ENCODE measurements at regions not wholly inside any gene's neighbourhood (a gene's known extent, or its start where the extent isn't known, plus 50 kb on each side); places are given as distances from the start of the nearest gene placed in this dataset.
"Not testable (repeated sequence)": the region's sequence is repeated elsewhere in the genome, so short reads cannot be mapped to it uniquely, and the experiment has no call there.

DNA sequence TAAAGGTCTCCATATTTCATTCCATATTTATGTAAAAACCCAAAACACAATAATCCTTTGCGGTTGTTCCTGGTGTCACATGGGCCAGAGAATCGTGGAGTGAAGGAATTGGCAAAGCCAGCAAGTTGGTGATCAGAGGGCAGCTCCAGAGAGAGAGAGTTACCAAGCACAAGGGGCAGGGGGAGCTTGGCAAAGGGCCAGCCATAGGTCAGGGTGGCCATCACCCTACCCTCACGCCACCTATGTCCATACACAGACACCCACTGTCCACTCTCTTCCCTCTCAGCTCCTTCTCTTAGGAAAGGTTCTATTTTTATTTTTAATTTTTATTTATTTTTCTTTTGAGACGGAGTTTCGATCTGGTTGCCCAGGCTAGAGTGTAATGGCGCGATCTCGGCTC is 163.2 kb upstream of the JARID2 start:
- no peak for DNase-seq

DNA sequence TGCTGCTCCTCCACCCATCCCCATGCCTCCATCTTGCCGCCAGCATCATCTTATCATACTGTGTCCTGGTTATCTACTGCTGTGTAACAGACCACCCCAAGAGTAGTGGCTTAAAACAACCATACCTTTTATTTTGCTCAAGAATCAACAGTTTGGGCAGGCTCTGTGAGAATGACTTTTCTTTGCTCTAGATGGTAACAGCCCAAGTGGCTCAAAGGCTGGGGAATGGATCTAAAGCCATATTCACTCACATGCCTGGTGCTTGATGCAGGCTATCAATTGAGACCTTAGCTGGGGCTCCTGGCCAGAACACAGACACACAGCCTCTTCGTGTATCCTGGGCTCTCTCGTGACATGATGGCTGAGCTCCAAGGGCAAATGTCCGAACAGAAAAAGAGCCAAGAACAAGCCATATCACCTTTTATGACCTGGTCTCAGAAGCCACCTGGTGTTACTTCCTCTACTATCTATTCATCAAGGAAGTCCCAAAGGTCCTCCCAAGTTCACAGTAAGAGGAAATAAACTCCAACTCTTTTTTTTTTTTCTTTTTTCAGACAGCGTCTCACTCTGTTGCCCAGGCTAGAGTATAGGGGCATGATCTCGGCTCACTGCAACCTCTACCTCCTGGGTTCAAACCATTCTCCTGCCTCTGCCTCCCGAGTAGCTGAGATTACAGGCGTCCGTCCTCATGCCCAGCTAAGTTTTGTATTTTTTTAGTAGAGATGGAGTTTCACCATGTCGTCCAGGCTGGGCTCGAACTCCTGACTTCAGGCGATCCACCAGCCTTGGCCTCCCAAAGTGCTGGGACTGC is 159.3 kb upstream of the JARID2 start:
- DNase-seq, result no peak

DNA sequence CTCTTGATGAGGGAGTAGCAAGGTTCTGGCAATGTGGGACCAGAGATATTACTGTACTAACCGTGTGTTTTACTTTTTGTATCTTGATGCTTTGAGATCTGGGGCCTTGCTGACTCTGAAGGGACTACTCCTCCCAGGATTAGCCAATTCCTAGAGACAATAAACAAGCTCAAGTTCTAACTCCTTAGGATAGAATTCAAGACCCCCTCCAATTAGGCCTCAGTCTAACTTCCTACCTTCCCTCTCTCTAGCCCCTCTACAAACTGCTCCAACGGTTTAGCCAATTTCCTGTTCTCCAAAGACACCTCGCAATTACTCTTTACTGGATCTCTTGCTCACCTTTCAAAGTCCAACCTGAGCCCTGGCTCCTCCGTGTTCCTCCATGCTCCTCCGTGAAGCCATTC is 158.7 kb upstream of the JARID2 start:
- no peak for DNase-seq

DNA sequence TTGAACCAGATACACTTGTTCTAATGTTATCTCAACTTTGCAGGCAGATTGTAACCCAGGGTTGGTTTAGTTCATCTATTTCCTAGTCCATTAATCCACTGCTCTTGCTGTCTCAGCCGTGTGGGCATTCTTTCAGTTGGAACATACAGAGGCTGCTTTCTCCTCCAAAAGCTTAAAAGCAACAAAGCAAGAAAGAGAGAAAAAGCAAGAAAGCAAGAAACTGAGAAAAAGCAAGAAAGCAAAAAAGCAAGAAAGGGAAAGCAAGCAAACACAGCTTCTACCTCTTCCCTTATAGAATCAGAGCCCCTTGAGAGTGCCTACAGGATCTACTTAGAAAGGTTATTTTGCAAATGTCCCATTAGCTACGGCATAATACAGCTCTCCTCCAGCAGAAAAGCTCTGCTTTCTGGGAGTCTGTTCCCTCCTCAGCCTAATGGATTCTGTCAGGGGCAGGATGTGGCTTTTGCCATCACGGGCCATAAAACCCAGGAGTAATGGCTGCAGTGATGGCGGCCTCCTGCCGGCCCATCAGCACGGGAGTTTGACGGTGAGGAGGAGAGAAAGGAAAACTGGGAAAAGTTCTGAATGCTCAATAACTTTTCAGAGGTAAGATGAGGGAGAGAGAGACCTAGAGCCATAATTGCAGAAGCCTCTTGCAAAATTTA is 156.8 kb upstream of the JARID2 start:
- DNase-seq, result peak; percentile 84

DNA sequence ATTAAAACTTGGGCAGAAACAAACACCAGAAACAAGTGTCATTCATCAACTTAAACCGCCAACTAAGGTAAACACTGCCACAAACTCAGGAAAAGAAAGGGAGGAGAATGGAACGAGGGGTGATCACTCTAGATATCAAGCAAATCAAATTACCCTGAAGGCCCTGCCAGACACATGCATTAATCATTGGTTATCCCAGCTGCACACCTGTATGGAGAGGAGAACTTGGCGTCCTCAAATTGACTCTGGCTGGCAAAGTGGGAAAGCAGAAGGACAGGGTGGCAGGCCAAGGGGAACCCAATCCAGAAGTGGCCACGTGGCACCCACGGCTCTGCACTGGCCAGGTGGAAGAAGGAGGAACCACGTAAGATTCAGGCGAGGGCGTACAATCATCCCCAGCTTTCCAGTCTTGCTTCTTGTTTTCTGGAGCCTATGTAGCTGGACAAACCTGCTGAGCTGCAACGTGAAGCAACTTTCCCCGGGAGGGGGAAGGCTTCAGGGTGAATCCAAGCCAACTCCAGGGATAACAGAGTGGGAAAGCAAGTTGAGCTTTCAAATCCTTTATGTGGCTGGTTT is 156.2 kb upstream of the JARID2 start:
- no peak for DNase-seq

DNA sequence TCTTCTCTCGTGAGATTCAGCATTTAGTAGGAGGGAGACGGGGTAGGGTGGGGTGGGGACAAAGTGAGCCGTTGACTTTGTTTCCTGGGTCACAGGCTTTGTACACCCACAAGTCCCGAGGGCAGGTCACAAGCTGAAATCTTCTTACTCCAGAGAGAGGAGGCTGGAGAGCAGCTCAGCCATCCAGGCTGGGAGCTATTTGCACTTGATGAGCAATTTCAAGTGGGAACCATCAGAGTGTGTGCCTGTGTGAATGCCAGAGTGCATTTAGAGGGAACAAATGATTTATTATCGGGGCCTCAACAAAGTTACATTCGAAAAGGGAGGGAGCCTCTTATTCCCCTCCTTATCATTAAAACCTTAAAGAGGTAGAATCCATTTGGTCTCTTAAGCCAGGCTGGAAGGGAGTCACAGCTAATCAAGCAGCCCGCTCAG is 155.7 kb upstream of the JARID2 start:
- no peak for DNase-seq

DNA sequence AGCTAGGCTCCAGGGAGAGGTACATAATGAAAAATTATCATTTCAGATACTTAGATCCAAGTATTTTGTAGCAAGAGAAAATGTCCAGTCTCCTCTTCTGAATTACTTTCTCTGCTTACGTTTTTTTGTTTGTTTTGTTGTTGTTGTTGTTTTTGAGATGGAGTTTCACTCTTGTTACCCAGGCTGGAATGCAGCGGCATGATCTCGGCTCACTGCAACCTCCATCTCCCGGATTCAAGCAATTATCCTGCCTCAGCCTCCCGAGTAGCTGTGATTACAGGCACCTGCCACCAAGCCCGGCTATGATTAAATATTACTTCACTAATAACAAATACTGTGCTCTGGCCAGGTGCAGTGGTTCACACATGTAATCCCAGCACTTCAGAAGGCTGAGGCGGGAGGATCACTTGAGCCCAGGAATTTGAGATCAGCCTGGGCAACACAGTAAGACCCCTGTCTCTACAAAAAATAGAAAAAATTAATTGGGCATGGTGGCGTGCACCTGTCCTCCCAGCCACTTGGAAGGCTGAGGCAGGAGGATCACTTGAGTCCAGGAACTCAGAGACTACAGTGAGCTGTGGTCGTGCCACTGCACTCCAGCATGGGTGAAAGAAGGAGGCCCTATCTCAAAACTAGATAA is 155.0 kb upstream of the JARID2 start:
- DNase-seq, result no peak

DNA sequence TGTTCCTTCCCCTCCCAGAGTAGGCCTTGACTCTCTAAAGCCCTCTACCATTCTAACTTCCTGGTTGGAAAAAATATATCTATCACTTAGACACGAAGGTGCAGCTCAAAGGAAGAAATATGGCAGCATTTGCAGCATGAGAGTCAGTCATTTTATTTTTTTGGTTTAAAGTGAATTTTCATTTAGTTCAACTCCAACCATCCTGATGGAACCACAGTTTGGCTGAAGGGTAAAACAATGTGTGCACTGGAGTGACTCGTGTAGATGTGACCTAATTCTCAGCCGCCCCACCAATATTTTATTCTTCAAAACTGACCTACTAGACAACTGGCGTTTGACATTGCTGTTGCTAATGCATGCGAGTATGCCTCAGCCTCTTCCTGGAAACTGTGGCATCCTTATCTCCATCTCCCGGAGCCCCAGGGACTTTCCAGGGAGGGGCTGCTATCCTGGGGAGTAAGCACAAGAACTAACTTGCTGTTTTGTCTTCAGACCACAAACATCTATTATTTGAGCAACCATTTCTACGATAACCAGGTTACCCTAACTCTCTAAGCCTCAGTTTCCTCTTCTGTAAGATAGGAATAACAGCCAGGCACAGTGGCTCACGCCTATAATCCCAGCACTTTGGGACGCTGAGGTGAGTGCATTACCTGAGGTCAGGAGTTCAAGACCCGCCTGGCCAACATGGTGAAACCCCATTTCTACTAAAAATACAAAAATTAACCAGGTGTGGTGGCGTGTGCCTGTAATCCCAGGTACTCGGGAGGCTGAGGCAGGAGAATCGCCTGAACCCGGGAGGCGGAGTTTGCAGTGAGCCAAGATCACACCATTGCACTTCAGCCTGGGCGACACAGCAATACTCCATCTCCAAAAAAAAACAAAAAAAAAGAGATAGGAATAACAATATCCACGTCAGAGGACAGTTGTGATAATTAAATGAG is 148.7 kb upstream of the JARID2 start:
- no peak for DNase-seq

DNA sequence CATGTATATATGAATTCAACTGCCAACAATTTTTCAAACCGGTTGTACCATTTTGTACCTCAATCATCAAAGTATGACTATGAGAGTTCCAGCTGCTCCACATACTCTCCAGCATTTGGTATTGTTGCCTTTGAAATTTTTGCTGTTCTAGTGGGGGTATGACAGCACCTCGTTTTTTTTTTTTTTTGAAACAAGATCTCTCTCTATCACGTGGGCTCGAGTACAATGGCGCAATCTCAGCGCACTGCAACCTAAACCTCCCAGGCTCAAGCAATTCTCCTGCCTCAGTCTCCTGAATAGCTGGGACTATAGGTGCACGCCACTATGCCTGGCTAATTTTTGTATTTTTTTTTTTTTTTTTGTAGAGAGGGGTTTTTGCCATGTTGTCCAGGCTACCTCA is 144.7 kb upstream of the JARID2 start:
- DNase-seq, result no peak

DNA sequence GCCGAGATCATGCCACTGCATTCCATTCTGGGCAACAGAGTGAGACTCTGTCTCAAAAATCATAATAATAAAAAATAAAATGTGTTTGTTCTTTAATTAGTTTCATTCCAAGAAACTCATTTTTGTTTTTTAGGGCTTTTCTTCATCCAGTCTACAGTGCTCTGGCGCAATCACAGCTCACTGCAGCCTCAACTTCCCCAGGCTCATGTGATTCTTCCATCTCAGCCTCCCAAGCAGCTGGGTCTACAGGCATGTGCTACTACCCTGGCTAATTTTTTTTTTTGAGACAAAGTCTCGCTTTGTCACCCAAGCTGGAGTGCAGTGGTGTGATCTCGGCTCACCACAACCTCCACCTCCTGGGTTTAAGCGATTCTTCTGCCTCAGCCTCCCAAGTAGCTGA is 143.6 kb upstream of the JARID2 start:
- no peak for DNase-seq

DNA sequence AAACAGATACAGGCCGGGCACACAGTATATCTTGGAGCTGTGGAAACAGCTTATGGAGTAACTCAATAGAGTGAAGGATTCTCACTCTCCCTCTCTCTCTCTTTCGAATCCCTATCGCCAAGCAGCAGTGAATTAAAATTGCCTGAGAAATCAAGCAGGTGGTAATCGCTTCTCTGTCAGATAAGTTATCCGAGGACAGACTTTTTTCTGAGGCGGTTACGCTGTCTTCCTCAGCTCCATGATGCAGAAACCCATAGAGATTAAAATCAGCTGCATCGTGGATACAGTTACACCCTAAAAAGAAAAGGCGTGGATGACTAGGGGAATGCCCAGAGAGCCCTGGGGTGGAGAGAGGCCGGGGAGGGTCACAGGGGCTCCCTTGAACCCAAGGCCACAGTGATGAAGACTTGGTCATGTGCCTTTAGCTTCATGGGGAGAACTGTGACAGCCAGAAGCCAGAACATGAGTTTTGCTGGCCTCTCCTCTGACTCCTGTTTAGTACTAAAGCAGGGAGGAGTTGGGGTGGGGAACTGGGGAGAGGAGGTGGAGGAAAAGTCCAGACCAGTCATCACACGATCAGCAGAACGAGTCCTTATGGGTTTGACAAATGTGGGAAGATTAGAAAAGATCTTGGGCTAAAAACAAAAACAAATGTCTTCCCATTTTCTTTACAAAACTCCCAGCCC is 138.8 kb upstream of the JARID2 start:
- DNase-seq, result no peak

DNA sequence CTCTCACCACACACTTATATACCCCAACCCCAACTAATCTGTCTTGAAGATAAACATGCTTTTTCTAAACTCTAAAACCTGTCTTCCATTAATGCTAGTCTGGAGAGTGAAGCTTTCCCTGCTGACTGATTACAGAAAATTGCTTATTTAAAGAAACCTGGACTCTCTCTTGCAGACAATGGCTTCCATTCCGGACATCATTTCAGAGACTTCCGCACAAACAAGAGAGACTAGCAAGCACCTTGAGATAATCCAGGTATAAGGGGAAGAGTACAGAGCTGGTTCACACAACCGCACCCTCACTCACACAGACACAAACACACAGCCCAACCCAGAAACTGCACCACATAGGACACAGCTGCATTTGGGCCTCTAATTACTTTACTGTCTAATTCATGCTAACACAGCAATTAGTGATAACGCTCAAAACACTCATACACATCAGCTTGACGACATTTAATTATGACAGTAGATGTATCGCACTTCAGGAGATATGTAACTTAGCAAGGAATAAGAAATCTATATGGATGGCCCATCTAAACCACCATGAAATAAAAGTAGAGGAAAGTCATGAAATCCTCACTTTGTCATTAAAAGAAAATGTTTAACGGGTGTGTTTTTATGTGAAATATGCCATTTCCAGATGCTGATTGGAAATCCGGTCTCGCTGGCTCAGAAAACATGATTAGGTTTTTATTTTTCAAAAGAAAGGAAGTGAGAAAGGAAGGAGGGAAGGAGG is 138.1 kb upstream of the JARID2 start:
- DNase-seq, result no peak

DNA sequence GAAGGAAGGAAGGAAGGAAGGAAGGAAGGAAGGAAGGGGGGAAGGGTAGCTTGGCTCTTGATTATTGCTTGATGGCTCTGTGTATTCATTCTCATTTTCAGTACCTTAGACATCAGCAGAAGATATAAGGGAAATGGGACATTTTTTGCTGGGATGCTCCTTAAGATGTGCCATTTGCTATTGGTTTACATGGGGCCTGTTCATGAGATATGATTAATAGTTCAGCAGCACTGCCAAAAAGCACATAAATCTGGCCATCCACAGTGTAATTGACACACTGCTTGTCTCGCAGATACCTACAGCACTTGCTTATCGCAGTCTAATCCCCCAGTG is 137.5 kb upstream of the JARID2 start:
- DNase-seq, result no peak

DNA sequence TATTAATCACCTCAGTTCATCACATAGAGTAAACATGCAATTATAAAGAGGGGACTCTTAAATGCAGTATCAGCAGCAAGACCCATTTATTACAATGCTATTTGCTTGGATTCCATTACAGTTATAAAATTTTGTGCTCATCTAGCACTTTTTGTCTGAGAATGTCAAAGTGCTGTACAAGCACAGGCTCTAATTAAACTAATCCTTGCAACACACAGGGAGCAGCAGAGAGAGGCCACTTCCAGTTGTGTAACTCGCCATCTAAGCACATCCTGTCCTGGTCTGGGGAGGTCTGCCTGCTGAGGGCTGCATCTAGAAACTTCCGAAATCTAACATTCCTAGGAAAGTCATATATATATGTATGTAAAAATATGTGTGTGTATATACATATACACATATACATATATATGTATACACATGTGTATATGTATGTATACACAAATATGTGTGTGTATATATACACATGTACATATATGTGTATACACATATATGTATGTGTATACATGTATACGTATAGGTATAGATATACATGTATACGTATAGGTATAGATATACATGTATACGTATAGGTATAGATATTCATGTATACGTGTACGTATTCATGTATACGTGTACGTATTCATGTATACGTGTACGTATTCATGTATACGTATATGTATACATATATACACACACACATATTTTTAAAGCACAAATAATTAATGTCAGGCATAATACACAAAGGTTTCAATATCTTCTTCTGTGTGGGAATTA is 136.4 kb upstream of the JARID2 start:
- DNase-seq, result no peak

DNA sequence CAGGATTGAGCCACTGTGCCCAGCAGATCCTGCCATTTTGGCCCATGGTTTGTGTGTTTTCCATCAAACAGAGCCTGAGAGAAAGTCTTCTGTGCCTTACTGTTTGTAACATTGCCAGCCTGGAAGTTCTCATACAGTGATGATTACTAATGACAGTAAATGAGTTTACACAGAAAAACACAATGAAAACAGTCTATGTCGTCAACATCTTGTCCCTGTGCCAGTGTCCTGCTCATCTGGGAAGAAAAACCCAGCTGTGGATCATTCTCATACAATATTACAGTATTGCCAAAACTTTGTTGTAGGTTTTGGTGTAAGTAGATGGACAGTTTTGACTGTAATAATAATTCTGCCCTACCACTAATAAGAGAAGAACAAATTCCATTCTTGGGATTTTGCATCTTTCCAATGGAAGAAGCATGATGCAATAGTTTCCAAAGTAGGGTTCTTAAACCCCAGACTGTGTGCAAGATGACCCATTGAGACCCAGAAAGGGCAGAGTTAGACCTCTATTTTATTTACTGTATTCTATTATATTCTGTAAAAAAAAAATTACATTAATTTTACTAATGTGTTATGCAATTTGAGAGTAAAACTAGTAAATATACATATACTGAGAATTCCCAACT is 135.0 kb upstream of the JARID2 start:
- DNase-seq, result no peak

DNA sequence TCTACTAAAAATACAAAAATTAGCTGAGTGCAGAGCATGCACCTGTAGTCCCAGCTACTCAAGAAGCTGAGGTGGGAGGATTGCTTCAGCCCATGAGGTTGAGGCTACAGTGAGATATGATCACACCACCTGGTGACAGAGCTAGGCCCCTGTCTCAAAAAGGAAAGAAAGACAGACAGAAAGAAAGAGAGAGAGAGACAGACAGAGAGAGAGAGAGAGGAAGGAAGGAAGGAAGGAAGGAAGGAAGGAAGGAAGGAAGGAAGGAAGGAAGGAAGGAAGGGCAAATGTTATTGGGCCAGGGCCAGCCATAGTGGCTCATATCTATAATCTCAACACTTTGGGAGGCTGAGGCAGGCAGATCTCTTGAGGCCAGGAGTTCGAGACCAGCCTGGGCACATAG is 134.3 kb upstream of the JARID2 start:
- not testable (repeated sequence) for DNase-seq

DNA sequence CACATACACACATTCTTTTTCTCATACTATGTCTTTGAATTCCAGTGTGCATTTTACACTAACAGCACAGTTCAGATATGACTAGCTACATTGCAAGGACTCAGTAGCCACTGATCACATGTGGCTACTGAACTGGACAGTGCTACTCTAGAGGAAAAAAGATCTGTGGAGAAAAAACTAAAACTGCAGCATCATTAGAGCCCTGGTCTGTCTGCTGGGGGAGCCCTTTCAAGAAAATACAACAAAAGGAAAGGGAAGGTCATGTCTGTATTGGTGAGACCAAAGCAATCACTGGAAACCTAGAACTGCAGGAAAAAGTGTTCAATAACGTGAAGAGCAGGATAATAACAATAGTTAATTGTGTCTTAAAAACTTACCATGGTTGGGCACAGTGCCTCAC is 132.3 kb upstream of the JARID2 start:
- DNase-seq, result no peak

DNA sequence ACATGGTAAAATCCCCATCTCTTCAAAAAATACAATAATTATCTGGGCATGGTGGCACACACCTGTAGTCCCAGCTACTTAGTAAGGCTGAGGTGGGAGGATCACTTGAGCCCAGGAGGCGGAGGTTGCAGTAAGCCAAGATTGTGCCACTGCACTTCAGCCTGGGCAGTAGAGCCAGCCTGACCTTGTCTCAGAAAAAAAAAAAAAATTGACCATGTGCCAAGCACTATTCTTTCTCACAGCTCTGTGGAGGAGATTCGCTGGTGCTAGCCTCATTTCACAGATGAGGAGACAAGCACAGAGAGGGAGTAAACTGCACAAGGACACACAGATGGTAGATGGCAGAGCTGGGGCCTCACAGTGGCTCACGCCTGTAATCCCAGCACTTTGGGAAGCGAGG is 131.8 kb upstream of the JARID2 start:
- no peak for DNase-seq

DNA sequence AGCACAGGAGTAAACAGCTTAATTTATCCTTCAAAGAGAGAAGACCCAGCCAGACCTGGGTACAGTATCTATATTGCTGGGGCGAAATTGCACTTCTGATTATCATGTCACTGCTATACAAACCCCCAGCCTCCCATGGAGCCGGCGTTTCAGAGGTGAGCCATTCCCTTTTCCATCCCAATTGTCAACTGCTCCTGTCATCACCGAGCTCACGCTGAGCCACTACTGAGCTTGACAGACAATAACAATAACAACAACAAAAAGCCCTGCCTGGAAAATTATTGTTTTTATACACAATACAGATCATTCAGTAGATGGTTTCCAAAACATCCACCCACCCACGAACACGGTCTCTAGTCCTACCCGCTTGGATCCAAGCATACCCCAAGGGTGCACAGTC is 129.0 kb upstream of the JARID2 start:
- no peak for DNase-seq
